ENCODE measurements at regions not wholly inside any gene's neighbourhood (a gene's known extent, or its start where the extent isn't known, plus 50 kb on each side); places are given as distances from the start of the nearest gene placed in this dataset.

DNA sequence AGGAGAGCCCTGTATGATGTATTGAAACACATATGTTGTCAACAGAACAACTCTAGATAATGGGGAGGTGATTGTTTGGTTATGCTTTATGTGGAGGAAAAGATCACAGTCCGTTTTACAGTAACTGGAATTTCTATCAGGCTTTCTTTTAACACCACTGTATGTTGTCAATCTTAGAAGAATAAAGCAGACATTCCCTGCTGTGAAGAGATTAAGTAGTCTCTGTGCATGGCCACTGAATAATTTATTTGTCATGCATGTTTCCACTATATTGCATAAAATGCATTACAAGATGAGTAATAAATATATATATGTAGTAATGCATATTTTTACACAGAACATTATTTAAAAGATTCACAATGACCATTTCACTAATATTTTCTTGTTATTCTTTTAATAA is 440.0 kb downstream of the ANKRD7 start:
- no peak for TF ChIP-seq CTCF (IDR thresholded peaks at IDR 0.05; ENCODE audit: low read depth, low read length)
- H3K27ac ChIP-seq = no peak overlapping the region
- H3K4me3 ChIP-seq = no peak overlapping the region
- H3K36me3 ChIP-seq = no peaks in the 10 kb centered on the region
- no peaks in the 10 kb centered on the region for H3K27me3 ChIP-seq
- no peak for DNase-seq (ENCODE audit: low read depth in 1 of 2, low spot score in 1 of 2)
- no peaks in the 10 kb centered on the region for H3K9me3 ChIP-seq (ENCODE audit: low read depth)
- no peaks in the 10 kb centered on the region for H3K4me1 ChIP-seq (ENCODE audit: low read depth)

- no peak for TF ChIP-seq CTCF (IDR thresholded peaks at IDR 0.05; ENCODE audit: low read depth, low read length)
- H3K27me3 ChIP-seq = no peaks in the 10 kb centered on the region
- H3K27ac ChIP-seq = no peak overlapping the region
- no peaks in the 10 kb centered on the region for H3K9me3 ChIP-seq (ENCODE audit: low read depth)
- no peak overlapping the region for H3K4me3 ChIP-seq
- no peaks in the 10 kb centered on the region for H3K4me1 ChIP-seq (ENCODE audit: low read depth)
- H3K36me3 ChIP-seq = no peaks in the 10 kb centered on the region
- DNase-seq (ENCODE audit: low read depth in 1 of 2, low spot score in 1 of 2) = no peak
Observed at GRCh38 chr7:118671149-118671548, 446.6 kb downstream of the ANKRD7 start.

- Histone ChIP-seq H3K4me1 (ENCODE audit: low read depth) (no peaks in the 10 kb centered on the region), H3K9me3 (ENCODE audit: low read depth) (no peaks in the 10 kb centered on the region), H3K36me3 (no peaks in the 10 kb centered on the region), H3K27me3 (no peaks in the 10 kb centered on the region), H3K27ac (no peak overlapping the region), H3K4me3 (no peak overlapping the region)
- no peak for DNase-seq (ENCODE audit: low read depth in 1 of 2, low spot score in 1 of 2)
- no peak for TF ChIP-seq CTCF (IDR thresholded peaks at IDR 0.05; ENCODE audit: low read depth, low read length)
Observed at GRCh38 chr7:118684796-118685195, 460.3 kb downstream of the ANKRD7 start.

DNA sequence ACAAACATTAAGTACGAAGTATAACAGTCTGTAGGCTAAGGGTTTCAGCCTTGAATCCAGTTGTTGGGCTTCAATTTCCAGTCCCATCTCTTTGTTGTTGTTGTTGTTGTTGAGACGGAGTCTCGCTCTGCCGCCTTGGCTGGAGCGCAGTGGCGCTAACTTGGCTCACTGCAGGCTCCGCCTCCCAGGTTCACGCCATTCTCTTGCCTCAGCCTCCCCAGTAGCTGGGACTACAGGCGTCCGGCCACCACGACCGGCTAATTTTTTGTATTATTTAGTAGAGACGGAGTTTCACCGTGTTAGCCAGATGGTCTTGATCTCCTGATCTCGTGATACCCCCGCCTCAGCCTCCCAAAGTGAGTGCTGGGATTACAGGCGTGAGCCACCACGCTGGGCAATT is 464.9 kb downstream of the ANKRD7 start:
- no peak for TF ChIP-seq CTCF (IDR thresholded peaks at IDR 0.05; ENCODE audit: low read depth, low read length)
- no peaks in the 10 kb centered on the region for H3K9me3 ChIP-seq (ENCODE audit: low read depth)
- H3K36me3 ChIP-seq = no peaks in the 10 kb centered on the region
- H3K4me3 ChIP-seq = no peak overlapping the region
- H3K4me1 ChIP-seq (ENCODE audit: low read depth) = no peaks in the 10 kb centered on the region
- H3K27me3 ChIP-seq = no peaks in the 10 kb centered on the region
- DNase-seq (ENCODE audit: low read depth in 1 of 2, low spot score in 1 of 2) = no peak
- H3K27ac ChIP-seq = no peak overlapping the region

DNA sequence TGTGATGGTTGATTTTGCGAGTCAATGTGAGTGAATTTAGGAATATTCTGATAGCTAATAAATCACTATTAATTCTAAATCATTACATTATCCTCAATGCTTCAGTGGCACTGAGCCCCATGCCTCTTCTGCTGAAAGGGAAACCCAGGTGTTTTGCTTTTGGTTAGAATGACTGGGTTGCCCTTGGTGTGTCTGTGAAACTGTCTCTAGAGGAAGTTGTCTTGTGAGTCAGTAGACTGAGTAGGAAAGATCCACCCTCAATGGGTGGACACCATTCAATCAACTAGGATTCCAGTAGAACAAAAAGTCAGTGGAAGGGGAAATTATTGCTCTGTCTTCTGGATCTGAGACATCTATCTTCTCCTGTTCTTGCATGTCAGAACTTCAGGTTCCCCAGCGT is 472.4 kb downstream of the ANKRD7 start:
- no peak overlapping the region for H3K4me3 ChIP-seq
- no peaks in the 10 kb centered on the region for H3K27me3 ChIP-seq
- H3K36me3 ChIP-seq = no peaks in the 10 kb centered on the region
- no peaks in the 10 kb centered on the region for H3K9me3 ChIP-seq (ENCODE audit: low read depth)
- no peak overlapping the region for H3K27ac ChIP-seq
- DNase-seq (ENCODE audit: low read depth in 1 of 2, low spot score in 1 of 2) = no peak
- no peaks in the 10 kb centered on the region for H3K4me1 ChIP-seq (ENCODE audit: low read depth)
- no peak for TF ChIP-seq CTCF (IDR thresholded peaks at IDR 0.05; ENCODE audit: low read depth, low read length)

GRCh38 chr7:118699222-118699621 is 474.7 kb downstream of the ANKRD7 start:
- Histone ChIP-seq H3K9me3 (ENCODE audit: low read depth) (no peaks in the 10 kb centered on the region), H3K36me3 (no peaks in the 10 kb centered on the region), H3K4me1 (ENCODE audit: low read depth) (no peaks in the 10 kb centered on the region), H3K4me3 (no peak overlapping the region), H3K27ac (no peak overlapping the region), H3K27me3 (no peaks in the 10 kb centered on the region)
- DNase-seq (ENCODE audit: low read depth in 1 of 2, low spot score in 1 of 2) = no peak
- no peak for TF ChIP-seq CTCF (IDR thresholded peaks at IDR 0.05; ENCODE audit: low read depth, low read length)

Data from cardiac muscle cell (in vitro differentiated cells and primary cell).